ENCODE measurements at regions not wholly inside any gene's neighbourhood (a gene's known extent, or its start where the extent isn't known, plus 50 kb on each side); places are given as distances from the start of the nearest gene placed in this dataset.

- TF ChIP-seq, protein P1, sequence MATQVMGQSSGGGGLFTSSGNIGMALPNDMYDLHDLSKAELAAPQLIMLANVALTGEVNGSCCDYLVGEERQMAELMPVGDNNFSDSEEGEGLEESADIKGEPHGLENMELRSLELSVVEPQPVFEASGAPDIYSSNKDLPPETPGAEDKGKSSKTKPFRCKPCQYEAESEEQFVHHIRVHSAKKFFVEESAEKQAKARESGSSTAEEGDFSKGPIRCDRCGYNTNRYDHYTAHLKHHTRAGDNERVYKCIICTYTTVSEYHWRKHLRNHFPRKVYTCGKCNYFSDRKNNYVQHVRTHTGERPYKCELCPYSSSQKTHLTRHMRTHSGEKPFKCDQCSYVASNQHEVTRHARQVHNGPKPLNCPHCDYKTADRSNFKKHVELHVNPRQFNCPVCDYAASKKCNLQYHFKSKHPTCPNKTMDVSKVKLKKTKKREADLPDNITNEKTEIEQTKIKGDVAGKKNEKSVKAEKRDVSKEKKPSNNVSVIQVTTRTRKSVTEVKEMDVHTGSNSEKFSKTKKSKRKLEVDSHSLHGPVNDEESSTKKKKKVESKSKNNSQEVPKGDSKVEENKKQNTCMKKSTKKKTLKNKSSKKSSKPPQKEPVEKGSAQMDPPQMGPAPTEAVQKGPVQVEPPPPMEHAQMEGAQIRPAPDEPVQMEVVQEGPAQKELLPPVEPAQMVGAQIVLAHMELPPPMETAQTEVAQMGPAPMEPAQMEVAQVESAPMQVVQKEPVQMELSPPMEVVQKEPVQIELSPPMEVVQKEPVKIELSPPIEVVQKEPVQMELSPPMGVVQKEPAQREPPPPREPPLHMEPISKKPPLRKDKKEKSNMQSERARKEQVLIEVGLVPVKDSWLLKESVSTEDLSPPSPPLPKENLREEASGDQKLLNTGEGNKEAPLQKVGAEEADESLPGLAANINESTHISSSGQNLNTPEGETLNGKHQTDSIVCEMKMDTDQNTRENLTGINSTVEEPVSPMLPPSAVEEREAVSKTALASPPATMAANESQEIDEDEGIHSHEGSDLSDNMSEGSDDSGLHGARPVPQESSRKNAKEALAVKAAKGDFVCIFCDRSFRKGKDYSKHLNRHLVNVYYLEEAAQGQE (IDR thresholded peaks at IDR 0.05) = no peak
- no peak for TF ChIP-seq TAF1 (conservative IDR thresholded peaks at IDR 0.05)
- no peak for TF ChIP-seq YY1 (IDR thresholded peaks at IDR 0.05)
- TF ChIP-seq HNF4A (conservative IDR thresholded peaks at IDR 0.05) = no peak
- TF ChIP-seq RAD21 (IDR thresholded peaks at IDR 0.05) = no peak
- TF ChIP-seq EGR1 (IDR thresholded peaks at IDR 0.05; ENCODE audit: low read depth in 2 of 2) = no peak
- no peak for TF ChIP-seq HNF4G (IDR thresholded peaks at IDR 0.05)
Measured at GRCh38 chr3:182220471-182220870, 508.7 kb downstream of the SOX2 start (continued).

DNA sequence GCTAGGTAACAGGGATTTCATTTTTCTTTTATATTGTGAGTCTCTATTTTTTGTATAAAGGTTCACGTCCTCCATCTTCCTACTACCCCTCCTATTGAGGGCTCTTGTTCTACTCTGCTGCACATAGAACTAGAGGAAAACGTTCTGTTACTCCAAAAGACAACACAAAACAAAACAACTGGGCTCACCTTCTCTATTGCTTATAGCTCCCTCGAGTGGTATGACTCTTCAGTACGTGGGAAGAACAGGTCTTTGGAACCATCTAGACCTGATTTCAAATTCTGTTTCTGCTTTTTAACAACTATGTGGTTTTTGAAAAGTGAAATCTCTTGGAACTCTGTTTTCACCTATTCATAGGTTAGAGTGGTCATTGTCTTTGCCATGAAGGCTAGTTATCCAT, 515.3 kb downstream of the SOX2 start:
- Histone ChIP-seq H3K36me3 (ENCODE audit: control insufficient read depth in 4 of 4, insufficient read depth in 3 of 4, low read depth in 1 of 4, low read length in 3 of 4) (no peaks in the 10 kb centered on the region), H3K4me1 (ENCODE audit: control insufficient read depth in 4 of 4, insufficient read depth in 4 of 4, low read length in 3 of 4) (no peaks in the 10 kb centered on the region), H3K4me3 (ENCODE audit: low read depth in 1 of 3, low read length in 3 of 3) (no peak overlapping the region), H3K27ac (ENCODE audit: low read depth in 1 of 2, low read length in 2 of 2) (no peak overlapping the region), H3K9ac (ENCODE audit: low read depth in 1 of 2, low read length in 2 of 2) (no peak overlapping the region), H3K27me3 (ENCODE audit: control insufficient read depth in 4 of 4, insufficient read depth in 4 of 4, low read length in 3 of 4) (peaks cover 0 to 2% (median 0%) of the 10 kb centered on the region in 4 donors), H3K9me3 (ENCODE audit: control insufficient read depth in 4 of 4, low read length in 3 of 4) (no peaks in the 10 kb centered on the region)
- DNase-seq (ENCODE audit: low spot score) = no peak
- TF ChIP-seq FOXA1 (IDR thresholded peaks at IDR 0.05) = no peak
- TF ChIP-seq YY1 (IDR thresholded peaks at IDR 0.05) = no peak
- 48% methylated on average over 4 of the region's 4 CpGs for WGBS

- no peak for DNase-seq (ENCODE audit: low spot score)
- H3K36me3 ChIP-seq (ENCODE audit: control insufficient read depth in 4 of 4, insufficient read depth in 3 of 4, low read depth in 1 of 4, low read length in 3 of 4) = no peaks in the 10 kb centered on the region
- H3K27ac ChIP-seq (ENCODE audit: low read depth in 1 of 2, low read length in 2 of 2) = no peak overlapping the region
- TF ChIP-seq FOXA2 (IDR thresholded peaks at IDR 0.05) (no peak), ATF3 (IDR thresholded peaks at IDR 0.05) (no peak), YY1 (IDR thresholded peaks at IDR 0.05) (no peak), SP1 (IDR thresholded peaks at IDR 0.05) (no peak), RAD21 (IDR thresholded peaks at IDR 0.05) (no peak), RXRA (IDR thresholded peaks at IDR 0.05) (no peak), NR2F2 (IDR thresholded peaks at IDR 0.05) (no peak), TAF1 (conservative IDR thresholded peaks at IDR 0.05) (no peak), HNF4A (conservative IDR thresholded peaks at IDR 0.05) (no peak), FOXA1 (IDR thresholded peaks at IDR 0.05) (no peak), JUND (IDR thresholded peaks at IDR 0.05) (no peak), CTCF (IDR thresholded peaks at IDR 0.05; ENCODE audit: low read depth, low read length, missing input control) (no peak)
- TF ChIP-seq, protein P1 (IDR thresholded peaks at IDR 0.05) = no peak
- TF ChIP-seq, protein P2, sequence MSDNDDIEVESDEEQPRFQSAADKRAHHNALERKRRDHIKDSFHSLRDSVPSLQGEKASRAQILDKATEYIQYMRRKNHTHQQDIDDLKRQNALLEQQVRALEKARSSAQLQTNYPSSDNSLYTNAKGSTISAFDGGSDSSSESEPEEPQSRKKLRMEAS (IDR thresholded peaks at IDR 0.05) = no peak
- TF ChIP-seq, protein P3, sequence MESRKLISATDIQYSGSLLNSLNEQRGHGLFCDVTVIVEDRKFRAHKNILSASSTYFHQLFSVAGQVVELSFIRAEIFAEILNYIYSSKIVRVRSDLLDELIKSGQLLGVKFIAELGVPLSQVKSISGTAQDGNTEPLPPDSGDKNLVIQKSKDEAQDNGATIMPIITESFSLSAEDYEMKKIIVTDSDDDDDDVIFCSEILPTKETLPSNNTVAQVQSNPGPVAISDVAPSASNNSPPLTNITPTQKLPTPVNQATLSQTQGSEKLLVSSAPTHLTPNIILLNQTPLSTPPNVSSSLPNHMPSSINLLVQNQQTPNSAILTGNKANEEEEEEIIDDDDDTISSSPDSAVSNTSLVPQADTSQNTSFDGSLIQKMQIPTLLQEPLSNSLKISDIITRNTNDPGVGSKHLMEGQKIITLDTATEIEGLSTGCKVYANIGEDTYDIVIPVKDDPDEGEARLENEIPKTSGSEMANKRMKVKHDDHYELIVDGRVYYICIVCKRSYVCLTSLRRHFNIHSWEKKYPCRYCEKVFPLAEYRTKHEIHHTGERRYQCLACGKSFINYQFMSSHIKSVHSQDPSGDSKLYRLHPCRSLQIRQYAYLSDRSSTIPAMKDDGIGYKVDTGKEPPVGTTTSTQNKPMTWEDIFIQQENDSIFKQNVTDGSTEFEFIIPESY (IDR thresholded peaks at IDR 0.05) = no peak
- WGBS = 96% methylated on average over 1 of the region's 1 CpG
- H3K27me3 ChIP-seq (ENCODE audit: control insufficient read depth in 4 of 4, insufficient read depth in 4 of 4, low read length in 3 of 4) = peaks cover 0 to 6% (median 0%) of the 10 kb centered on the region in 4 donors
- no peaks in the 10 kb centered on the region for H3K9me3 ChIP-seq (ENCODE audit: control insufficient read depth in 4 of 4, low read length in 3 of 4)
- H3K9ac ChIP-seq (ENCODE audit: low read depth in 1 of 2, low read length in 2 of 2) = no peak overlapping the region
- H3K4me1 ChIP-seq (ENCODE audit: control insufficient read depth in 4 of 4, insufficient read depth in 4 of 4, low read length in 3 of 4) = no peaks in the 10 kb centered on the region
- no peak overlapping the region for H3K4me3 ChIP-seq (ENCODE audit: low read depth in 1 of 3, low read length in 3 of 3)
Measured at GRCh38 chr3:182233405-182233804, 521.7 kb downstream of the SOX2 start.
